ENCODE measurements at regions not wholly inside any gene's neighbourhood (a gene's known extent, or its start where the extent isn't known, plus 50 kb on each side); places are given as distances from the start of the nearest gene placed in this dataset.

- DNase-seq (ENCODE audit: extremely low read depth, low read depth): no peak
Observed at GRCh38 chr13:40245567-40245966, 420.9 kb downstream of the FOXO1 start.

GRCh38 chr13:40247845-40248244 lies 418.6 kb downstream of the FOXO1 start:
- no peak for DNase-seq (ENCODE audit: extremely low read depth, low read depth)
- no peak for TF ChIP-seq CTCF (IDR thresholded peaks at IDR 0.05; ENCODE audit: low read depth, low read length)

More at GRCh38 chr13:40245567-40245966, 420.9 kb downstream of the FOXO1 start:
- TF ChIP-seq CTCF (IDR thresholded peaks at IDR 0.05; ENCODE audit: low read depth, low read length): no peak

GRCh38 chr13:40251343-40252032 lies 415.0 kb downstream of the FOXO1 start:
- TF ChIP-seq CTCF (IDR thresholded peaks at IDR 0.05; ENCODE audit: low read depth, low read length): no peak
- DNase-seq (ENCODE audit: extremely low read depth, low read depth): no peak

- no peak for DNase-seq (ENCODE audit: extremely low read depth, low read depth)
- TF ChIP-seq CTCF (IDR thresholded peaks at IDR 0.05; ENCODE audit: low read depth, low read length): no peak
Observed at GRCh38 chr13:40252241-40252640, 414.2 kb downstream of the FOXO1 start.

GRCh38 chr13:40252676-40253075 lies 413.8 kb downstream of the FOXO1 start:
- no peak for DNase-seq (ENCODE audit: extremely low read depth, low read depth)
- no peak for TF ChIP-seq CTCF (IDR thresholded peaks at IDR 0.05; ENCODE audit: low read depth, low read length)

- no peak for DNase-seq (ENCODE audit: extremely low read depth, low read depth)
Observed at GRCh38 chr13:40254394-40254793, 412.0 kb downstream of the FOXO1 start.

GRCh38 chr13:40255551-40255950 lies 410.9 kb downstream of the FOXO1 start:
- no peak for DNase-seq (ENCODE audit: extremely low read depth, low read depth)
- no peak for TF ChIP-seq CTCF (IDR thresholded peaks at IDR 0.05; ENCODE audit: low read depth, low read length)

More at GRCh38 chr13:40254394-40254793, 412.0 kb downstream of the FOXO1 start:
- TF ChIP-seq CTCF (IDR thresholded peaks at IDR 0.05; ENCODE audit: low read depth, low read length): no peak
